LNCaP clone FGC (cell line): ENCODE measurements at regions not wholly inside any gene's neighbourhood (a gene's known extent, or its start where the extent isn't known, plus 50 kb on each side); places are given as distances from the start of the nearest gene placed in this dataset.

Source experiments
- DNase-seq: peaks from one replicate; pipeline ENCODE4 v3.0.0-alpha.2; 2011; ENCODE audit warnings: low read depth
- H3K4me3 ChIP-seq: 2 replicates; pipeline ENCODE4 v1.5.1; 2011; ENCODE audit warnings: mild to moderate bottlenecking, low read depth, low read length, control low read depth
- TF ChIP-seq, protein P1 (sequence below): IDR thresholded peaks from 2 replicates; pipeline ENCODE4 v1.5.1; 2012; ENCODE audit warnings: mild to moderate bottlenecking; ENCODE audit not compliant: control insufficient read depth, insufficient read depth; ENCODE audit errors: extremely low read depth

DNA sequence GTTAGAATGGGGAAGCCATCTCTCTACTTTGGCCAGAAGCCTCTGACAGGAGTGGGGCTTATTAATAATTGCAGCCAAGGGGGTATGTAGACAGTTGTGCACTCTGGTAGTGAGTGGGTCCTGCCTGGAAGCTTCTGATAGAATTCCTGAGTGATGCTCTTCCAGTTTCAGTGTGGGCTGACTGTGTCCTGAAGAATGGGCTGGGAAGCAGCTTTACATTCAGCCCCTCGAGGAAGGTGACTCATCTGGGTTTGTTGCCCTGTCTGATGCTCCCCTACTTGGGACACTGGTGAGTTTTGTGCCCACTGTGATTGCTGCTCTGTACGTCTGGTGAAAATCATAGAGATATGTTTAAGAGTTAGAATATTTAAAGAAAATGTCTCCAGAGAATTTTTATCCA is 444.7 kb upstream of the RBMS3 start:
- no peak overlapping the region for H3K4me3 ChIP-seq
- TF ChIP-seq, protein P1, sequence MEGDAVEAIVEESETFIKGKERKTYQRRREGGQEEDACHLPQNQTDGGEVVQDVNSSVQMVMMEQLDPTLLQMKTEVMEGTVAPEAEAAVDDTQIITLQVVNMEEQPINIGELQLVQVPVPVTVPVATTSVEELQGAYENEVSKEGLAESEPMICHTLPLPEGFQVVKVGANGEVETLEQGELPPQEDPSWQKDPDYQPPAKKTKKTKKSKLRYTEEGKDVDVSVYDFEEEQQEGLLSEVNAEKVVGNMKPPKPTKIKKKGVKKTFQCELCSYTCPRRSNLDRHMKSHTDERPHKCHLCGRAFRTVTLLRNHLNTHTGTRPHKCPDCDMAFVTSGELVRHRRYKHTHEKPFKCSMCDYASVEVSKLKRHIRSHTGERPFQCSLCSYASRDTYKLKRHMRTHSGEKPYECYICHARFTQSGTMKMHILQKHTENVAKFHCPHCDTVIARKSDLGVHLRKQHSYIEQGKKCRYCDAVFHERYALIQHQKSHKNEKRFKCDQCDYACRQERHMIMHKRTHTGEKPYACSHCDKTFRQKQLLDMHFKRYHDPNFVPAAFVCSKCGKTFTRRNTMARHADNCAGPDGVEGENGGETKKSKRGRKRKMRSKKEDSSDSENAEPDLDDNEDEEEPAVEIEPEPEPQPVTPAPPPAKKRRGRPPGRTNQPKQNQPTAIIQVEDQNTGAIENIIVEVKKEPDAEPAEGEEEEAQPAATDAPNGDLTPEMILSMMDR: no peak
- no peak for DNase-seq

DNA sequence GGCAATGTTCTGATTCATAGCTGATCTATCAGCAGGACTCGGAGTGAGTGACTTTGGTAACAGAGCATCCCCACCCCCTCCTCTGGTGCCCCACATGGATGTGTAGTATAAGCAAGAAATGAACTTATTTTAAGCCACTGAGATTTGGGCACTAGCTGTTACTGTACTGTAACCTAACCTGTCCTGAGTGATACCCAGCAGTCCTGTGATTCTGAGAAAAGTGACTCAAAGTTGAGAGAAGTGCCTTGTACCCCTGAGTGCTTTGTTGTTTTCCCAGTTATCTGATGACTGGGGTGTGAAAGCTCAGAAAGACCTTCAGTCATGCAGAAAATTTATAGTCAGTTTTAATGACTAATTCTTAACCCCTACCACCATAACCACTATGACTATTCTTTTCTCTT is 439.9 kb upstream of the RBMS3 start:
- no peak for DNase-seq
- TF ChIP-seq, protein P1: no peak
- H3K4me3 ChIP-seq: no peak overlapping the region

DNA sequence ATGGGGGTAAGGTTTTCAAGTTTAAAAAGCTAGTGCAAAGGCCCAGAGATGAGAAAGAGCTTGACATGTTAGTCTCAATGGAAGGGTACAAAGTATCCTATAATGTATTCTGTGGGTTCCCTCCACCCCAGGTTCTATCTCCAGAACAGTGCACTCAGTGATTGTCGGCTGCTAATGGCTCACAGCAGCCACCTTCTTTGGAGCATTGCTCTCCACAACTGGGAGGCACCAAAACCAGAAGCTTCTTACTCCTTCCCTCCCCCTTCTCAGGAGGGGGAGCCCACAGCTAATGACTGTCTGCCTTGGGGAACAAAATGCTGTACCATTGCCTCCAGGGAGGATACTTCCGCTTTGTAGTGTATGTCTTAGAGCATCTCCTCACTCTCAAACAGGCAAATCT is 439.4 kb upstream of the RBMS3 start:
- DNase-seq: no peak
- TF ChIP-seq, protein P1: no peak

DNA sequence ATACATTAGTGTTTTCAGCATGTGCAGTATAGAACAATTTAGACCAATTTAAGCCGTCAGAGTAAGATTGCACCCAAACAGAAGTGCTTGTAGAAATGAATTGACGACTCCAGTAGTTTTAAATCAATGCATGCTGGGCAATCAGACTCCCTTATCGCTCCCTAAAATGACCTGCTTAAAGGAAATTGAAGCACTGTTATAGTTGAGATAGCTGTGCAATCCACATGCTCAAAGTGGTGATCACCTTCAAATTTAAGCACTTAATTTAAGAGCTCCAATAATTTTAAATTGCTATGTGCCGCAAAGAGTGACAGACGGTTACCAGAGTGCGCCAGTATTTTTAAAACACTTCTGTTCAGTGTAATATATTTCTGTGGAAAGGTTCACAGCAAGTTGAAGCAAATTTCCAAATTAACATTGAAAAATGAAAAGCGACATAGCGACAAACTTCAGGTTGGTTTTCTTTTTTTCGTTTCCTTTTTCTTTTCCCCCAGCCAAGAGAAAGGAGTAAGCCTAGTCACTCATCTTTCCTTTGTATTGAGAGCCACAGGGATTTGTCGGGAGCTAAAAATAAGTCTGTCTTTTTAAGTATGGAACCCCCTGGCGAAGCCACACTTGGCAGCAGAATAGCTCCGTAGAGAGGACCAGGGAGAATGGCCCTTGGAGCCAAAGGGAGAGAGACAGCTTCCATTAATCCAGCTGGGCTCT is 436.4 kb upstream of the RBMS3 start:
- no peak overlapping the region for H3K4me3 ChIP-seq
- TF ChIP-seq, protein P1: no peak
- DNase-seq: no peak

More for the DNA sequence above, 439.4 kb upstream of the RBMS3 start:
- H3K4me3 ChIP-seq: no peak overlapping the region

DNA sequence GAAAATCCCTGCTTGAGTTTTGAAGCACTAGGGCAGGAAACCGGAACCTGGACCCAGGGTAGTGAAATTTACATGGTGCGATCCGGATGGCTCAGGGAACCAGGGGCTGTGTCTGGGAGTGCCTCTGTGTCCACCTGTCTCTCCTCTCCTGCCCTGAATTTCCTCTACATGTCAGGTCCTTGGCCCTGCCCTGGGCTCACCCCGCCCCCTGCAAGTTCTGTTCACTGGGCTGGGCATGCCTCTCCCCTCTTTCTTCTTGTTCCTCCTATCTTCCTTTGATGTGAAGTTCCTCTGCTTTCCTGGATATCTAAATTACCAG is 435.9 kb upstream of the RBMS3 start:
- no peak overlapping the region for H3K4me3 ChIP-seq

DNA sequence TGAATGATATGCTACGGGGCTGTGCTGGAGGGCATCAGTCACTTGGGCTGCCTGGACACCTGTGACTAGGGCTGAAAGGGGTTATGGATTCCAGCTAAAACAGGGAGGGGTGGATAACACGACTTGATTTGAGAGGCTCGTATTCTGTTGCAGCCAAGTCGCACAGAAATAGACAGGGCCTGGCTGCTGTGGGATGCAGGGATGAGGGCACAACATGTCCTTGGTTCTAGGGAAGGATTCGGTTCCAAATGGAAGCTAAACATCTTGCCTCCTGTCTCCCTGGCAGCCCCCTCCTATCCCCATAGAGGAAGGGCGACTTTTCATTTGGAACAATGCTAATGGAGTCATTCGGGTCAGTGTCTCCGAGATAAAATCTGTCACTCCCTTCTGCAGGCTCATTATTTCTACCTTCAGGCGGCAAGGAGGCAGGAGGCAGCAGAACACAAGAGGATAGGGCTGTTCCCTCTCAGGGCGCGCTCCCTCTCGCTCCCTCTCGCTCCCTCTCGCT is 433.8 kb upstream of the RBMS3 start:
- DNase-seq: no peak

More for the DNA sequence above, 435.9 kb upstream of the RBMS3 start:
- TF ChIP-seq, protein P1: no peak
- DNase-seq: no peak

More for the DNA sequence above, 433.8 kb upstream of the RBMS3 start:
- TF ChIP-seq, protein P1: no peak
- no peak overlapping the region for H3K4me3 ChIP-seq
